ENCODE measurements at regions not wholly inside any gene's neighbourhood (a gene's known extent, or its start where the extent isn't known, plus 50 kb on each side); places are given as distances from the start of the nearest gene placed in this dataset.

DNA sequence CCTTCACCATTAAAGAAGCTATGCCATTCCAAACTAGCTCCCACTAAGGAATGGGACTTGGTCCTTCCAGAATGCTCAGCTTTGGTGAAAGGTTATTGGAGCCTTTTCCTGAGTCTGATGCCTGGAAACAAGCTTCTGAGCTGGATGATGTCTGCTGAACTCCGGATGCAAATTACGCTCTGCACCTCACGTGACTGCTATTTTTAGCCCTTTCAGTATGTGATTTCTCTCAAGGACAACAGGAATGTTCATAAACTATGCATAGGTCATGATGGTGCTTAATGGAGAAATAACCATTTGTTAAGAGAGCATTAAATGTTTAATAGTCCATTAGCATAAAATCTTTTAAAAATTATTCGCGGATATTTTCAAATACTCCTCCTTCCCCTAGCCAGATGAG lies 631.4 kb upstream of the KIRREL3 start:
- Histone ChIP-seq H3K9me3 (ENCODE audit: low read length) (no peaks in the 10 kb centered on the region), H3K27me3 (ENCODE audit: insufficient read depth, low read depth, low read length) (no peaks in the 10 kb centered on the region), H3K79me2 (replicated peaks; ENCODE audit: insufficient read depth, low read length) (no peaks in the 10 kb centered on the region), H3F3A (ENCODE audit: insufficient read depth, low read length, poor library complexity, severe bottlenecking) (no peaks in the 10 kb centered on the region), H3K36me3 (ENCODE audit: insufficient read depth, low read length) (no peaks in the 10 kb centered on the region), H3K27ac (ENCODE audit: low read length) (no peak overlapping the region), H3K9me2 (ENCODE audit: insufficient read depth, low read length) (no peaks in the 10 kb centered on the region), H3K4me2 (ENCODE audit: low read length) (no peak overlapping the region), H3K4me3 (ENCODE audit: low read length) (no peak overlapping the region), H2AFZ (ENCODE audit: low read depth, low read length) (no peak overlapping the region), H4K20me1 (ENCODE audit: insufficient read depth) (no peaks in the 10 kb centered on the region), H3K9ac (ENCODE audit: low read length) (no peak overlapping the region)
- TF ChIP-seq REST (IDR thresholded peaks at IDR 0.05; ENCODE audit: borderline replicate concordance) (no peak), MXI1 (conservative IDR thresholded peaks at IDR 0.05; ENCODE audit: poor library complexity, severe bottlenecking) (no peak), POLR2AphosphoS5 (IDR thresholded peaks at IDR 0.05) (no peak), EZH2 (IDR thresholded peaks at IDR 0.05; ENCODE audit: borderline replicate concordance, insufficient read depth, low read length, poor library complexity, severe bottlenecking) (no peak), CTCF (IDR thresholded peaks at IDR 0.05; ENCODE audit: poor library complexity, severe bottlenecking) (no peak), EP300 (conservative IDR thresholded peaks at IDR 0.05; ENCODE audit: poor library complexity, severe bottlenecking) (no peak), TAF1 (IDR thresholded peaks at IDR 0.05; ENCODE audit: low read depth) (no peak), SMC3 (conservative IDR thresholded peaks at IDR 0.05; ENCODE audit: poor library complexity) (no peak), RAD21 (conservative IDR thresholded peaks at IDR 0.05) (no peak)

DNA sequence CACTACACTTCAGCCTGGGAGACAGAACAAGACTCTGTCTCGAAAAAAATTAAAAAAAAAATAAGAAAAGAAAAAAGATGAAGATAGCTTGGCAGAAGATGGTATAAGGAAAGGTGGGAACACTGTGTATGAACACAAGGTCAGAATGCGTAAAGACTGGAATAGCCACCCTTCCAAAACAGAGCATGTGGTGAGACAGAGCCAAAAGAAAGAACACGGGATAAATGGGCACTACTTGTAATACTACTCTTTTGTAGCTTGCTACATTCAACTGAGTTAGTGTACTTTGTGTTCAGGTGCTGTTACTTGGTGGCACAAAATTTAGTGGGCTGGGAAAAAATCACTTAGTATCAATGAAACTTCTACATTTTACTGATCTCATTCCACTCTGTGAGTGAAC lies 628.6 kb upstream of the KIRREL3 start:
- Histone ChIP-seq H3K79me2 (replicated peaks; ENCODE audit: insufficient read depth, low read length) (no peaks in the 10 kb centered on the region), H3K4me2 (ENCODE audit: low read length) (no peak overlapping the region), H3K9me3 (ENCODE audit: low read length) (no peaks in the 10 kb centered on the region), H3F3A (ENCODE audit: insufficient read depth, low read length, poor library complexity, severe bottlenecking) (no peaks in the 10 kb centered on the region), H2AFZ (ENCODE audit: low read depth, low read length) (no peak overlapping the region), H3K9ac (ENCODE audit: low read length) (no peak overlapping the region), H3K4me3 (ENCODE audit: low read length) (no peak overlapping the region), H3K36me3 (ENCODE audit: insufficient read depth, low read length) (no peaks in the 10 kb centered on the region), H3K9me2 (ENCODE audit: insufficient read depth, low read length) (no peaks in the 10 kb centered on the region), H3K27ac (ENCODE audit: low read length) (no peak overlapping the region), H4K20me1 (ENCODE audit: insufficient read depth) (no peaks in the 10 kb centered on the region), H3K27me3 (ENCODE audit: insufficient read depth, low read depth, low read length) (no peaks in the 10 kb centered on the region)
- no peak for TF ChIP-seq EP300 (conservative IDR thresholded peaks at IDR 0.05; ENCODE audit: poor library complexity, severe bottlenecking)
- no peak for TF ChIP-seq SMC3 (conservative IDR thresholded peaks at IDR 0.05; ENCODE audit: poor library complexity)
- no peak for TF ChIP-seq TAF1 (IDR thresholded peaks at IDR 0.05; ENCODE audit: low read depth)
- no peak for TF ChIP-seq REST (IDR thresholded peaks at IDR 0.05; ENCODE audit: borderline replicate concordance)
